ENCODE measurements at regions not wholly inside any gene's neighbourhood (a gene's known extent, or its start where the extent isn't known, plus 50 kb on each side); places are given as distances from the start of the nearest gene placed in this dataset.

DNA sequence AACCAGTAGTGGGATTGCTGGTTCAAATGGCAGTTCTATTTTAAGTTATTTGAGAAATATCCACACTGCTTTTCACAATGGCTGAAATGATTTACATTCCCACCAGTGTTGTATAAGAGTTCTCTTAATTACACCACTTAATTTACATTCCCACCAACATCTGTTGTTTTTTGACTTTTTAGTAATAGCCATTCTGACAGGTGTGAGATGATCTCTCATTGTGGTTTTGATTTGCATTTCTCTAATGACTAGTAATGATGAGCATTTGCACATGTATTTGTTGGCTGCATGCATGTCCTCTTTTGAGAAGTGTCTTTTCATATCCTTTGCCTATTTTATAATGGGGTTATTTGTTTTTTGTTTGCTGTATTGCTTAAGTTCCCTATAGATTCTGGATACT is 688.3 kb downstream of the PRR16 start:
- no peak for DNase-seq (ENCODE audit: low read depth, low spot score)
- TF ChIP-seq, protein P1, sequence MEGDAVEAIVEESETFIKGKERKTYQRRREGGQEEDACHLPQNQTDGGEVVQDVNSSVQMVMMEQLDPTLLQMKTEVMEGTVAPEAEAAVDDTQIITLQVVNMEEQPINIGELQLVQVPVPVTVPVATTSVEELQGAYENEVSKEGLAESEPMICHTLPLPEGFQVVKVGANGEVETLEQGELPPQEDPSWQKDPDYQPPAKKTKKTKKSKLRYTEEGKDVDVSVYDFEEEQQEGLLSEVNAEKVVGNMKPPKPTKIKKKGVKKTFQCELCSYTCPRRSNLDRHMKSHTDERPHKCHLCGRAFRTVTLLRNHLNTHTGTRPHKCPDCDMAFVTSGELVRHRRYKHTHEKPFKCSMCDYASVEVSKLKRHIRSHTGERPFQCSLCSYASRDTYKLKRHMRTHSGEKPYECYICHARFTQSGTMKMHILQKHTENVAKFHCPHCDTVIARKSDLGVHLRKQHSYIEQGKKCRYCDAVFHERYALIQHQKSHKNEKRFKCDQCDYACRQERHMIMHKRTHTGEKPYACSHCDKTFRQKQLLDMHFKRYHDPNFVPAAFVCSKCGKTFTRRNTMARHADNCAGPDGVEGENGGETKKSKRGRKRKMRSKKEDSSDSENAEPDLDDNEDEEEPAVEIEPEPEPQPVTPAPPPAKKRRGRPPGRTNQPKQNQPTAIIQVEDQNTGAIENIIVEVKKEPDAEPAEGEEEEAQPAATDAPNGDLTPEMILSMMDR (IDR thresholded peaks at IDR 0.05; ENCODE audit: low read depth, low read length), result no peak

DNA sequence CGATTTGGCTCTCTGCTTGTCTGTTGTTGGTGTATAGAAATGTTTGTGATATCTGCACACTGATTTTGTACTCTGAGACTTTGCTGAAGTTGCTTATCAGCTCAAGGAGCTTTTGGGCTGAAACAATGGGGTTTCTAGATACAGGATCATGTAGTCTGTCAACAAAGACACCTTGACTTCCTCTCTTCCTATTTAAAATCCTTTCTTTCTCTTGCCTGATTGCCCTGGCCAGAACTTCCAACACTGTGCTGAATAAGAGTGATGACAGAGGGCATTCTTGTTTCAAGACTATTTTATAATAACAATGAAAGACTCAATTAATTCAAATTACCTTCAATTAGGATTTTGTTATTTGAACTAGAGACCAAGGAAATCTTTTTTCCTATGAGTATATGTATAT is 692.5 kb downstream of the PRR16 start:
- DNase-seq (ENCODE audit: low read depth, low spot score), result no peak
- no peak overlapping the region for H3K4me3 ChIP-seq (ENCODE audit: low read depth, low read length)
- TF ChIP-seq, protein P1 (IDR thresholded peaks at IDR 0.05; ENCODE audit: low read depth, low read length), result no peak
- in situ Hi-C loops (cut with HindIII; ENCODE audit: low sequenced_read_pairs), result no loop called here

More for the DNA sequence above, 688.3 kb downstream of the PRR16 start:
- in situ Hi-C loops (cut with HindIII; ENCODE audit: low sequenced_read_pairs), result no loop called here
- no peak overlapping the region for H3K4me3 ChIP-seq (ENCODE audit: low read depth, low read length)

DNA sequence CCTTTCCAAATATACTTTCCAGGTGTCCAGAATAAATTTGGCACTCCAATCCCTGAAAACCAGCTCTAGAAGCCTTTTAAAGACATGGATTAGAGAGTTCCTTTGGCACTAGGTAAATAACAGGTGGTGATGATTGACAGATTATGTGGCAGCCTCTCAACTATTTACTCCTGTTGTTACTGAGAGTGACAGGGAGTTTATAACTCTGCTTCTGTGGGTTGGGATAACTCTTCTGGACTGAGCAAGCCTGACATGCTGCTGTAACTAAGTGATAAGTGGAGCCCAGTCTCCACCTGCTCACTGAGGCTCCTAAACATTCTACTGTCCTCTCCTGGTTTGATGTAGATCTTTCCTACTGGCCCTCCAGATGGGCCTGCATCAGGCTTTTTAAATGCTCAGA is 693.2 kb upstream of the FTMT start:
- no peak for DNase-seq (ENCODE audit: low read depth, low spot score)
- no peak overlapping the region for H3K4me3 ChIP-seq (ENCODE audit: low read depth, low read length)
- in situ Hi-C loops (cut with HindIII; ENCODE audit: low sequenced_read_pairs), result no loop called here
- TF ChIP-seq, protein P1 (IDR thresholded peaks at IDR 0.05; ENCODE audit: low read depth, low read length), result no peak

DNA sequence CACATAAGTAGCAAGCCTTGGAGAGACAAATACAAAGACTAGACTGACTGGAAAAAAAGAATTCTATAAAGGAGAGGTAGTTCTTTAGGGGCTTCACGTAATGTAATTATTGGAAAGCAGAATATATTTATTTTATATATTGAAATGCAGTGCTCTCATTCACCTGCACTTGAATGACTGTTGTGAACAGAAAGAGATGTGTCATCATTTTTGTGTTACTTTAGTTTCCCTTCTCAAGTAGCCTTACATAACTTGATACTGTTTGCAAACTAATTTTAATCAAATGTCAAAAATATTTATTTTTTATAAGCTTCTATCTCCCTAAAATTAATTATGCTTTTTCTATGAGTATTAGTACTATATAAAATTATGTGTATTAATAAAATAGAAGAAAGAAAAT is 691.1 kb upstream of the FTMT start:
- DNase-seq (ENCODE audit: low read depth, low spot score), result no peak
- in situ Hi-C loops (cut with HindIII; ENCODE audit: low sequenced_read_pairs), result no loop called here
- H3K4me3 ChIP-seq (ENCODE audit: low read depth, low read length), result no peak overlapping the region
- TF ChIP-seq, protein P1 (IDR thresholded peaks at IDR 0.05; ENCODE audit: low read depth, low read length), result no peak

DNA sequence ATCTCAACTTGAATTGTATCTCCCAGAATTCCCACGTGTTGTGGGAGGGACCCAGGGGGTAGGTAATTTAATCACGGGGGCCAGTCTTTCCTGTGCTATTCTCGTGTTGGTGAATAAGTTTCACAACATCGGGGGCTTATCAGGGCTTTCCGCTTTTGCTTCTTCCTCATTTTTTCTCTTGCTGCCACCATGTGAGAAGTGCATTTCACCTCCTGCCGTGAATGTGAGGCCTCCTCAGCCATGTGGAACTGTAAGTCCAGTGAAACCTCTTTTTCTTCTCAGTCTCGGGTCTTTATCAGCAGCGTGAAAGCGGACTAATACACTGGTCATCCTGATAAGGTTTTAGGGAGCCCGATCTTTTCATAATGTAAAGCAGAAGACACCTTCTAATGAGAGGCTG is 687.0 kb upstream of the FTMT start:
- TF ChIP-seq, protein P1 (IDR thresholded peaks at IDR 0.05; ENCODE audit: low read depth, low read length), result no peak

DNA sequence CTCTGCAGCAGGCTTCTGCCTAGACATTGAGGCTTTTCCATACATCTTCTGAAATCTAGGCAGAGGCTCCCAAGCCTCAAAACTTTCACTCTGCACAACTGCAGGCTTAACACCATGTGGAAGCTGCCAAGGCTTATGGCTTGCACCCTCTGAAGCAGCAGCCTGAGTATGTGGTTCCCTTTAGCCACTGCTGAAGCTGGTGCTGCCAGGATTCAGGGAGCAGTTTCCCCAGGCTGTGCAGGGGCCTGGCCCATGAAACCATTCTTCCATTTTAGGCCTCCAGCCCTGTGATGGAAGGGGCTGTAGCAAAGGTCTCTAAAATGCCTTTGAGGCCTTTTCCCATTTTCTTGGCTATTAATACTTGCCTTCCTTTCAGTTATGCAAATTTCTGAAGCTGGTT is 680.3 kb upstream of the FTMT start:
- TF ChIP-seq, protein P1 (IDR thresholded peaks at IDR 0.05; ENCODE audit: low read depth, low read length), result no peak
- H3K4me3 ChIP-seq (ENCODE audit: low read depth, low read length), result no peak overlapping the region
- in situ Hi-C loops (cut with HindIII; ENCODE audit: low sequenced_read_pairs), result no loop called here
- no peak for DNase-seq (ENCODE audit: low read depth, low spot score)

More for the DNA sequence above, 687.0 kb upstream of the FTMT start:
- in situ Hi-C loops (cut with HindIII; ENCODE audit: low sequenced_read_pairs), result no loop called here
- H3K4me3 ChIP-seq (ENCODE audit: low read depth, low read length), result no peak overlapping the region
- no peak for DNase-seq (ENCODE audit: low read depth, low spot score)

DNA sequence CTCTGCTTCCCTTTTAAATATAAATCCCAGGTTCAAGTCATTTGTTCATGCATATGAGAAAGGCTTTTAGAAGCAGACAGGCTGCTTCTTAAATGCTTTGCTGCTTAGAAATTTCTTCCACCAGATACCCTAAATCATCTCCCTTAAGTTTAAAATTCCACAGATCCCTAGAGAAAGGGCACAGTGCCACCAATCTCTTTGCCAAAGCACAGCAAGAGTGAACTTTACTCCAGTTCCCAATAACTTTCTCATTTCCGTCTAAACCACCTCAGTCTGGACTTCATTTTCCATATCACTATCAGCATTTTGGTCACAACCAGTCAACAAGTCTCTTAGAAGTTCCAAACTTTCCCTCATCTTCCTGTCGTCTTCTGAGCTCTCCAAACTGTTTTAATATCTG is 679.8 kb upstream of the FTMT start:
- DNase-seq (ENCODE audit: low read depth, low spot score), result no peak
- H3K4me3 ChIP-seq (ENCODE audit: low read depth, low read length), result no peak overlapping the region
- in situ Hi-C loops (cut with HindIII; ENCODE audit: low sequenced_read_pairs), result no loop called here
- TF ChIP-seq, protein P1 (IDR thresholded peaks at IDR 0.05; ENCODE audit: low read depth, low read length), result no peak

All from astrocyte of the spinal cord (primary cell).